Forelimb muscle (tissue), 1 donor: ENCODE measurements at regions not wholly inside any gene's neighbourhood (a gene's known extent, or its start where the extent isn't known, plus 50 kb on each side); places are given as distances from the start of the nearest gene placed in this dataset.

ENCODE experiments used
- DNase-seq: peaks from one replicate; pipeline ENCODE4 v3.0.0-alpha.2; 2013; ENCODE audit warnings: low read depth

GRCh38 chr13:59346999-59347723, 816.6 kb downstream of the DIAPH3 start:
- DNase-seq, result no peak

GRCh38 chr13:59348617-59349016, 815.1 kb downstream of the DIAPH3 start:
- no peak for DNase-seq

GRCh38 chr13:59352600-59352999, 811.1 kb downstream of the DIAPH3 start:
- DNase-seq, result no peak

GRCh38 chr13:59354665-59355369, 808.9 kb downstream of the DIAPH3 start:
- no peak for DNase-seq

GRCh38 chr13:59356607-59357006, 807.1 kb downstream of the DIAPH3 start:
- no peak for DNase-seq

GRCh38 chr13:59358014-59358413, 805.7 kb downstream of the DIAPH3 start:
- DNase-seq, result no peak

GRCh38 chr13:59360108-59360507, 803.6 kb downstream of the DIAPH3 start:
- no peak for DNase-seq

GRCh38 chr13:59360916-59361315, 802.8 kb downstream of the DIAPH3 start:
- no peak for DNase-seq

- no peak for DNase-seq
Measured at GRCh38 chr13:59363313-59363712, 800.4 kb downstream of the DIAPH3 start.

GRCh38 chr13:59363947-59364346, 799.8 kb downstream of the DIAPH3 start:
- no peak for DNase-seq

GRCh38 chr13:59364641-59365085, 799.1 kb downstream of the DIAPH3 start:
- DNase-seq, result no peak

- DNase-seq, result no peak
Measured at GRCh38 chr13:59367467-59367866, 796.3 kb downstream of the DIAPH3 start.

GRCh38 chr13:59367904-59368303, 795.8 kb downstream of the DIAPH3 start:
- no peak for DNase-seq

- no peak for DNase-seq
Measured at GRCh38 chr13:59368693-59369092, 795.0 kb downstream of the DIAPH3 start.

GRCh38 chr13:59371229-59371628, 792.5 kb downstream of the DIAPH3 start:
- no peak for DNase-seq

- no peak for DNase-seq
Measured at GRCh38 chr13:59373341-59373740, 790.4 kb downstream of the DIAPH3 start.

- DNase-seq, result no peak
Measured at GRCh38 chr13:59374691-59375090, 789.0 kb downstream of the DIAPH3 start.

GRCh38 chr13:59384154-59384553, 779.6 kb downstream of the DIAPH3 start:
- no peak for DNase-seq

- DNase-seq, result peak; percentile 41
Measured at GRCh38 chr13:59391696-59392095, 772.0 kb downstream of the DIAPH3 start.

- DNase-seq, result no peak
Measured at GRCh38 chr13:59392328-59392727, 771.4 kb downstream of the DIAPH3 start.

GRCh38 chr13:59394496-59394895, 769.2 kb downstream of the DIAPH3 start:
- no peak for DNase-seq

GRCh38 chr13:59398127-59398526, 765.6 kb downstream of the DIAPH3 start:
- no peak for DNase-seq

GRCh38 chr13:59398661-59399060, 765.1 kb downstream of the DIAPH3 start:
- no peak for DNase-seq
